ENCODE measurements at regions not wholly inside any gene's neighbourhood (a gene's known extent, or its start where the extent isn't known, plus 50 kb on each side); places are given as distances from the start of the nearest gene placed in this dataset.

DNA sequence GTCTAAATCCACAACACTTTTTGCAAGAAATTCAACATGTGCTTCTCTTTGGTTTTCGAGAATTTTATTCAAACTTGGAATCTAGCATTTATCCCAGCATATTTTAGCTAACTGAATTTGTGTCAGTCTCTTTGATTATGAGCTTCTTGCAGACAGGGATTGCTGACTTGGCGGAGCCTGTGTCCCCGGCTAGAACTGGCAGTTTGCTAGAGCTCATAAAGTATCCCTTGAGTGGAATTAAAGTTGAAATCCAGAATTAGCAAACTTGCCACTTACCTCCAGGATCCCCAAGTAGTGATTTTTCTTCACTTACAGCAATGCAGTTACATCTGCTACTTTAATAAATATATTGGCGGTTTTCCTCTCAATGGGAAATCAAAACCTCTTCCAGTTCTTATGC lies 306.9 kb downstream of the AACS start:
- TF ChIP-seq CTCF (IDR thresholded peaks at IDR 0.05), result no peak
- no peak for TF ChIP-seq POLR2A (IDR thresholded peaks at IDR 0.05)

All from adrenal gland (tissue), 5 donors.